Left hindlimb (tissue), 1 donor: ENCODE measurements at regions not wholly inside any gene's neighbourhood (a gene's known extent, or its start where the extent isn't known, plus 50 kb on each side); places are given as distances from the start of the nearest gene placed in this dataset.
"Not testable (repeated sequence)": the region's sequence is repeated elsewhere in the genome, so short reads cannot be mapped to it uniquely, and the experiment has no call there.

Experiments
- DNase-seq: peaks from one replicate; pipeline ENCODE4 v3.0.0-alpha.2; 2018

- no peak for DNase-seq
Observed at GRCh38 chr10:2214805-2215204, 477.5 kb upstream of the ADARB2 start.

- DNase-seq: no peak
Observed at GRCh38 chr10:2214092-2214491, 476.8 kb upstream of the ADARB2 start.

- DNase-seq: no peak
Observed at GRCh38 chr10:2212244-2212834, 475.0 kb upstream of the ADARB2 start.

- DNase-seq: no peak
Observed at GRCh38 chr10:2210088-2210487, 472.8 kb upstream of the ADARB2 start.

GRCh38 chr10:2208106-2208505 lies 470.8 kb upstream of the ADARB2 start:
- DNase-seq: no peak

GRCh38 chr10:2207246-2207922 lies 470.1 kb upstream of the ADARB2 start:
- DNase-seq: no peak

GRCh38 chr10:2205406-2205805 lies 468.1 kb upstream of the ADARB2 start:
- DNase-seq: no peak

- DNase-seq: no peak
Observed at GRCh38 chr10:2202401-2202800, 465.1 kb upstream of the ADARB2 start.

GRCh38 chr10:2201534-2202099 lies 464.3 kb upstream of the ADARB2 start:
- DNase-seq: no peak

- no peak for DNase-seq
Observed at GRCh38 chr10:2197663-2198062, 460.3 kb upstream of the ADARB2 start.

- no peak for DNase-seq
Observed at GRCh38 chr10:2196272-2196671, 458.9 kb upstream of the ADARB2 start.

- not testable (repeated sequence) for DNase-seq
Observed at GRCh38 chr10:2189356-2189755, 452.0 kb upstream of the ADARB2 start.

- no peak for DNase-seq
Observed at GRCh38 chr10:2188371-2188770, 451.0 kb upstream of the ADARB2 start.

- no peak for DNase-seq
Observed at GRCh38 chr10:2173327-2173726, 436.0 kb upstream of the ADARB2 start.

- DNase-seq: no peak
Observed at GRCh38 chr10:2165771-2166460, 428.6 kb upstream of the ADARB2 start.

GRCh38 chr10:2150288-2150687 lies 413.0 kb upstream of the ADARB2 start:
- no peak for DNase-seq

- no peak for DNase-seq
Observed at GRCh38 chr10:2145926-2146478, 408.7 kb upstream of the ADARB2 start.

GRCh38 chr10:2145491-2145890 lies 408.2 kb upstream of the ADARB2 start:
- DNase-seq: no peak

GRCh38 chr10:2144584-2144983 lies 407.3 kb upstream of the ADARB2 start:
- no peak for DNase-seq

GRCh38 chr10:2143213-2143835 lies 406.0 kb upstream of the ADARB2 start:
- no peak for DNase-seq

- DNase-seq: no peak
Observed at GRCh38 chr10:2139746-2140145, 402.4 kb upstream of the ADARB2 start.

GRCh38 chr10:2137549-2138174 lies 400.3 kb upstream of the ADARB2 start:
- DNase-seq: no peak
